Erythroblast (primary cell): ENCODE measurements at regions not wholly inside any gene's neighbourhood (a gene's known extent, or its start where the extent isn't known, plus 50 kb on each side); places are given as distances from the start of the nearest gene placed in this dataset.
A peak's percentile ranks its signal among the peaks of the same experiment; 100 is the strongest.
"Not testable (repeated sequence)": the region's sequence is repeated elsewhere in the genome, so short reads cannot be mapped to it uniquely, and the experiment has no call there.

Source experiments
- DNase-seq, 2 experiments: peaks; one replicate each; lab custom pipeline; 2025; lab: John Stamatoyannopoulos, UW
- GATA1 ChIP-seq: IDR thresholded peaks from 2 replicates; pipeline ENCODE4 v1.6.1; 2011; ENCODE audit warnings: low read depth, mild to moderate bottlenecking, control low read depth, low read length, moderate library complexity
- POLR2A ChIP-seq: IDR thresholded peaks from 2 replicates; pipeline ENCODE4 v1.6.1; 2011; ENCODE audit warnings: mild to moderate bottlenecking, low read length

- TF ChIP-seq POLR2A (no peak), GATA1 (no peak)
- DNase-seq: no peak
Observed at GRCh38 chr1:209176866-209177430, 406.6 kb upstream of the CAMK1G start.

GRCh38 chr1:209183195-209183594, 400.3 kb upstream of the CAMK1G start:
- DNase-seq: no peak
- TF ChIP-seq POLR2A: no peak
- TF ChIP-seq GATA1: no peak

- DNase-seq: no peak
- no peak for TF ChIP-seq GATA1
- TF ChIP-seq POLR2A: no peak
Observed at GRCh38 chr1:209187589-209187988, 395.9 kb upstream of the CAMK1G start.

GRCh38 chr1:209190591-209191261, 392.8 kb upstream of the CAMK1G start:
- peak; percentile 13 to 44 for DNase-seq
- TF ChIP-seq POLR2A: no peak
- no peak for TF ChIP-seq GATA1

- TF ChIP-seq GATA1 (no peak), POLR2A (no peak)
Observed at GRCh38 chr1:209191262-209191634, 392.3 kb upstream of the CAMK1G start.

GRCh38 chr1:209196140-209196539, 387.4 kb upstream of the CAMK1G start:
- no peak for TF ChIP-seq GATA1
- no peak for DNase-seq

More at GRCh38 chr1:209191262-209191634, 392.3 kb upstream of the CAMK1G start:
- no peak for DNase-seq

- DNase-seq: no peak
- TF ChIP-seq GATA1: no peak
- TF ChIP-seq POLR2A: no peak
Observed at GRCh38 chr1:209198961-209199750, 384.4 kb upstream of the CAMK1G start.

GRCh38 chr1:209199822-209200221, 383.7 kb upstream of the CAMK1G start:
- TF ChIP-seq GATA1 (no peak), POLR2A (no peak)
- DNase-seq: no peak

- not testable (repeated sequence) for DNase-seq
Observed at GRCh38 chr1:209202321-209202720, 381.2 kb upstream of the CAMK1G start.

- TF ChIP-seq POLR2A (no peak), GATA1 (no peak)
- DNase-seq: peak; percentile 30 to 58
Observed at GRCh38 chr1:209202830-209203532, 380.5 kb upstream of the CAMK1G start.

- DNase-seq: no peak
- no peak for TF ChIP-seq GATA1
- TF ChIP-seq POLR2A: no peak
Observed at GRCh38 chr1:209203533-209203895, 380.0 kb upstream of the CAMK1G start.

- TF ChIP-seq GATA1: no peak
- TF ChIP-seq POLR2A: no peak
- DNase-seq: no peak
Observed at GRCh38 chr1:209205039-209205438, 378.5 kb upstream of the CAMK1G start.

- no peak for TF ChIP-seq GATA1
- no peak for TF ChIP-seq POLR2A
- no peak for DNase-seq
Observed at GRCh38 chr1:209207126-209207700, 376.3 kb upstream of the CAMK1G start.

GRCh38 chr1:209207701-209208286, 375.7 kb upstream of the CAMK1G start:
- TF ChIP-seq GATA1 (no peak), POLR2A (no peak)
- DNase-seq: peak; percentile 7 to 13
